ENCODE measurements at regions not wholly inside any gene's neighbourhood (a gene's known extent, or its start where the extent isn't known, plus 50 kb on each side); places are given as distances from the start of the nearest gene placed in this dataset.

DNA sequence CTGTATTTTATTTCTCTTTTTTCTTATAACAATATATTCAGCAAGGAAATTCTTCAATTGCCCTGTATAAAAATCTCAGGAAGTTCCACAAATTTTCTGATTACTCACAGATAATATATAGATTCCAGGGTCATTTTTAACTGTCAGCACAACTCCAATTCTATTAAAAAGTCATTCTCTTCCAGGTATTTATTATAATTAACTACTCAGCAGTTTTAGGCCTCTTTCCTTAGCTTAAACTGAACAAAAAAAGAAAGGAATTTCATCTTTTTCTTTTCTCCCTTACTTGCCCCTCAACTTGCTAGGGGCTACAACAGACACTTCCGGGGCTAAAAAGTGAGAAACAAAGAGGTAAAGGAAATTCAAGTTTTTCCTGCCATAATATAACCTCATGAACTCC, 358.9 kb upstream of the LRATD1 start:
- Mint-ChIP-seq H3K4me3 (ENCODE audit: unreplicated experiment) (no peak overlapping the region), H3K4me1 (ENCODE audit: unreplicated experiment) (no peaks in the 10 kb centered on the region), H3K27ac (ENCODE audit: unreplicated experiment) (no peak overlapping the region)

DNA sequence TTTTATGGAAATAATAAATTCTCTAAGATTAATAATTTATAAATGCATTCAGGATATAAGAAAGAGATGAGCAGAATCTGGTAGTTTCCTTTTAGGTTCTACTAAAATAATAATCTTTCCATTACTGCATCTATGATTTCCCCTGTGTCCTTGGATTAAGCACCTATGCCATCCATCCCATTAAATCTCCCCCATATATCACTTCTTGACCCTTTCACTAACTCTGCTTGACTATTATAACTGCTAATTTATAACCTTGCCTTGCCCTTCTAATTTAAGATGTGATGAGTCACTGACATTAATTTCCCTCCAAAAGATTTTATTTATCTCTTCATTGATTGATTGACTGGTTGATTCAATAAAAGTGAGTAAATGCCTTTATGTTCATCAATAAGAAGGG, 348.3 kb upstream of the LRATD1 start:
- TF ChIP-seq, protein P1, sequence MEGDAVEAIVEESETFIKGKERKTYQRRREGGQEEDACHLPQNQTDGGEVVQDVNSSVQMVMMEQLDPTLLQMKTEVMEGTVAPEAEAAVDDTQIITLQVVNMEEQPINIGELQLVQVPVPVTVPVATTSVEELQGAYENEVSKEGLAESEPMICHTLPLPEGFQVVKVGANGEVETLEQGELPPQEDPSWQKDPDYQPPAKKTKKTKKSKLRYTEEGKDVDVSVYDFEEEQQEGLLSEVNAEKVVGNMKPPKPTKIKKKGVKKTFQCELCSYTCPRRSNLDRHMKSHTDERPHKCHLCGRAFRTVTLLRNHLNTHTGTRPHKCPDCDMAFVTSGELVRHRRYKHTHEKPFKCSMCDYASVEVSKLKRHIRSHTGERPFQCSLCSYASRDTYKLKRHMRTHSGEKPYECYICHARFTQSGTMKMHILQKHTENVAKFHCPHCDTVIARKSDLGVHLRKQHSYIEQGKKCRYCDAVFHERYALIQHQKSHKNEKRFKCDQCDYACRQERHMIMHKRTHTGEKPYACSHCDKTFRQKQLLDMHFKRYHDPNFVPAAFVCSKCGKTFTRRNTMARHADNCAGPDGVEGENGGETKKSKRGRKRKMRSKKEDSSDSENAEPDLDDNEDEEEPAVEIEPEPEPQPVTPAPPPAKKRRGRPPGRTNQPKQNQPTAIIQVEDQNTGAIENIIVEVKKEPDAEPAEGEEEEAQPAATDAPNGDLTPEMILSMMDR (IDR thresholded peaks at IDR 0.05; ENCODE audit: unreplicated experiment): no peak
- H3K4me3 Mint-ChIP-seq (ENCODE audit: unreplicated experiment): no peak overlapping the region
- no peak overlapping the region for H3K27ac Mint-ChIP-seq (ENCODE audit: unreplicated experiment)
- no peaks in the 10 kb centered on the region for H3K27me3 Mint-ChIP-seq (ENCODE audit: unreplicated experiment)
- peaks cover 6% of the 10 kb centered on the region for H3K4me1 Mint-ChIP-seq (ENCODE audit: unreplicated experiment)
- H3K36me3 Mint-ChIP-seq (ENCODE audit: low read depth, unreplicated experiment): no peaks in the 10 kb centered on the region
- H3K9me3 Mint-ChIP-seq (ENCODE audit: unreplicated experiment): no peaks in the 10 kb centered on the region
- no peak for DNase-seq (ENCODE audit: low spot score)

More for the DNA sequence above, 358.9 kb upstream of the LRATD1 start:
- peaks cover 3% of the 10 kb centered on the region for H3K27me3 Mint-ChIP-seq (ENCODE audit: unreplicated experiment)
- H3K9me3 Mint-ChIP-seq (ENCODE audit: unreplicated experiment): no peaks in the 10 kb centered on the region
- DNase-seq (ENCODE audit: low spot score): no peak
- TF ChIP-seq, protein P1 (IDR thresholded peaks at IDR 0.05; ENCODE audit: unreplicated experiment): no peak
- no peaks in the 10 kb centered on the region for H3K36me3 Mint-ChIP-seq (ENCODE audit: low read depth, unreplicated experiment)

- TF ChIP-seq, protein P1 (IDR thresholded peaks at IDR 0.05; ENCODE audit: unreplicated experiment): no peak
- Mint-ChIP-seq H3K36me3 (ENCODE audit: low read depth, unreplicated experiment) (no peaks in the 10 kb centered on the region), H3K9me3 (ENCODE audit: unreplicated experiment) (no peaks in the 10 kb centered on the region), H3K4me1 (ENCODE audit: unreplicated experiment) (peaks cover 6% of the 10 kb centered on the region), H3K27me3 (ENCODE audit: unreplicated experiment) (no peaks in the 10 kb centered on the region), H3K27ac (ENCODE audit: unreplicated experiment) (no peak overlapping the region), H3K4me3 (ENCODE audit: unreplicated experiment) (no peak overlapping the region)
- DNase-seq (ENCODE audit: low spot score): no peak
Observed at GRCh38 chr2:14285812-14286211, 346.7 kb upstream of the LRATD1 start.

GRCh38 chr2:14288016-14288415, 344.5 kb upstream of the LRATD1 start:
- no peak overlapping the region for H3K4me3 Mint-ChIP-seq (ENCODE audit: unreplicated experiment)
- peaks cover 6% of the 10 kb centered on the region for H3K4me1 Mint-ChIP-seq (ENCODE audit: unreplicated experiment)
- no peaks in the 10 kb centered on the region for H3K36me3 Mint-ChIP-seq (ENCODE audit: low read depth, unreplicated experiment)
- H3K27ac Mint-ChIP-seq (ENCODE audit: unreplicated experiment): no peak overlapping the region
- H3K9me3 Mint-ChIP-seq (ENCODE audit: unreplicated experiment): no peaks in the 10 kb centered on the region
- TF ChIP-seq, protein P1 (IDR thresholded peaks at IDR 0.05; ENCODE audit: unreplicated experiment): no peak
- no peaks in the 10 kb centered on the region for H3K27me3 Mint-ChIP-seq (ENCODE audit: unreplicated experiment)
- DNase-seq (ENCODE audit: low spot score): no peak

GRCh38 chr2:14292964-14293363, 339.6 kb upstream of the LRATD1 start:
- peaks cover 6% of the 10 kb centered on the region for H3K4me1 Mint-ChIP-seq (ENCODE audit: unreplicated experiment)
- H3K36me3 Mint-ChIP-seq (ENCODE audit: low read depth, unreplicated experiment): no peaks in the 10 kb centered on the region
- no peak overlapping the region for H3K4me3 Mint-ChIP-seq (ENCODE audit: unreplicated experiment)
- DNase-seq (ENCODE audit: low spot score): no peak
- H3K9me3 Mint-ChIP-seq (ENCODE audit: unreplicated experiment): no peaks in the 10 kb centered on the region
- H3K27me3 Mint-ChIP-seq (ENCODE audit: unreplicated experiment): no peaks in the 10 kb centered on the region
- TF ChIP-seq, protein P1 (IDR thresholded peaks at IDR 0.05; ENCODE audit: unreplicated experiment): no peak
- H3K27ac Mint-ChIP-seq (ENCODE audit: unreplicated experiment): no peak overlapping the region
